ENCODE measurements at regions not wholly inside any gene's neighbourhood (a gene's known extent, or its start where the extent isn't known, plus 50 kb on each side); places are given as distances from the start of the nearest gene placed in this dataset.

DNA sequence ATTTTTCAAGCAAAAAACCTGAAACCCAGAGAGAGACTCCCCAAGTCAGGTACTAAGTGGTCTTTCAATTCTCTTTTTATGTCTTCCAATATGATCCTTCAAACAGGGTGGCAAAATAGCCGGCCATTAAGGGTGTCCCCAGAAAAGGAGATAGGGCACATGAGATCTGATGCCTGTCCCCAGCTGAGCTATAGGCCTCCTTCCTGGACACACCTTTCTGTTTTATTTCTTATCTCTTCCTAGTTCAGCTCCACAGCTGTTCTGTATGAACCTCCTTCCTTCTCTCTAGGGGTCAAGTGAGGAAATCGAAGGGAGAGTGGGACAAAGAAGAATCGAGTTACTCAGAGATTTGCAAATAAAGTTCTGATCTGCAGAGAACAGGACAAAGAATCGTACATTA, 112.4 kb upstream of the ATP1A1 start:
- TF ChIP-seq ELF1 (CRISPR knock-in tag; IDR thresholded peaks at IDR 0.05), result no peak
- no peak for TF ChIP-seq TBL1XR1 (IDR thresholded peaks at IDR 0.05; ENCODE audit: borderline replicate concordance, low read length, partially characterized antibody)
- no peak for TF ChIP-seq RFXAP (CRISPR knock-in tag; IDR thresholded peaks at IDR 0.05; ENCODE audit: borderline replicate concordance)
- TF ChIP-seq ZNF639 (CRISPR knock-in tag; conservative IDR thresholded peaks at IDR 0.05), result no peak
- TF ChIP-seq, protein P1, sequence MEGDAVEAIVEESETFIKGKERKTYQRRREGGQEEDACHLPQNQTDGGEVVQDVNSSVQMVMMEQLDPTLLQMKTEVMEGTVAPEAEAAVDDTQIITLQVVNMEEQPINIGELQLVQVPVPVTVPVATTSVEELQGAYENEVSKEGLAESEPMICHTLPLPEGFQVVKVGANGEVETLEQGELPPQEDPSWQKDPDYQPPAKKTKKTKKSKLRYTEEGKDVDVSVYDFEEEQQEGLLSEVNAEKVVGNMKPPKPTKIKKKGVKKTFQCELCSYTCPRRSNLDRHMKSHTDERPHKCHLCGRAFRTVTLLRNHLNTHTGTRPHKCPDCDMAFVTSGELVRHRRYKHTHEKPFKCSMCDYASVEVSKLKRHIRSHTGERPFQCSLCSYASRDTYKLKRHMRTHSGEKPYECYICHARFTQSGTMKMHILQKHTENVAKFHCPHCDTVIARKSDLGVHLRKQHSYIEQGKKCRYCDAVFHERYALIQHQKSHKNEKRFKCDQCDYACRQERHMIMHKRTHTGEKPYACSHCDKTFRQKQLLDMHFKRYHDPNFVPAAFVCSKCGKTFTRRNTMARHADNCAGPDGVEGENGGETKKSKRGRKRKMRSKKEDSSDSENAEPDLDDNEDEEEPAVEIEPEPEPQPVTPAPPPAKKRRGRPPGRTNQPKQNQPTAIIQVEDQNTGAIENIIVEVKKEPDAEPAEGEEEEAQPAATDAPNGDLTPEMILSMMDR (CRISPR knock-in tag; IDR thresholded peaks at IDR 0.05), result no peak
